ENCODE measurements at regions not wholly inside any gene's neighbourhood (a gene's known extent, or its start where the extent isn't known, plus 50 kb on each side); places are given as distances from the start of the nearest gene placed in this dataset.

DNA sequence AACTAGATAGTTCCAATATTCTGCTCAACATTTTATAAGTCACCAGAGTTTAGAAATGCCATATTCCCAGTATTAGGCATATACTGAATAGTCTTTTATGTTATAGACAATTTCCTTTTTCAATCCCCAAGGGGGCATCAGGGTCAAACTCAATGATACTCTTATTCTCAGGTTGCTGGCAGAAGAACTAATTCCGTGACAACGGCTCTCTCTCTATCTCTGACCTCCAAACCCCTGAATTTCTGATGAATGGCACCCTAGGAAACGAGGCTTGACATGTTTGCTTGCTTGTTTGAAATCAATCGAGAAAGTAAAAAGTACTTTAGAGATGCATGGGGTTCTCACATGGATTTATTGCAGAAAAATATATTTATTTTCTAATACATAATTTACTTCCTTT is 160.1 kb downstream of the CASP12 start:
- TF ChIP-seq POLR2A (IDR thresholded peaks at IDR 0.05) (no peak), POLR2AphosphoS5 (IDR thresholded peaks at IDR 0.05) (no peak)
- TF ChIP-seq, protein P1, sequence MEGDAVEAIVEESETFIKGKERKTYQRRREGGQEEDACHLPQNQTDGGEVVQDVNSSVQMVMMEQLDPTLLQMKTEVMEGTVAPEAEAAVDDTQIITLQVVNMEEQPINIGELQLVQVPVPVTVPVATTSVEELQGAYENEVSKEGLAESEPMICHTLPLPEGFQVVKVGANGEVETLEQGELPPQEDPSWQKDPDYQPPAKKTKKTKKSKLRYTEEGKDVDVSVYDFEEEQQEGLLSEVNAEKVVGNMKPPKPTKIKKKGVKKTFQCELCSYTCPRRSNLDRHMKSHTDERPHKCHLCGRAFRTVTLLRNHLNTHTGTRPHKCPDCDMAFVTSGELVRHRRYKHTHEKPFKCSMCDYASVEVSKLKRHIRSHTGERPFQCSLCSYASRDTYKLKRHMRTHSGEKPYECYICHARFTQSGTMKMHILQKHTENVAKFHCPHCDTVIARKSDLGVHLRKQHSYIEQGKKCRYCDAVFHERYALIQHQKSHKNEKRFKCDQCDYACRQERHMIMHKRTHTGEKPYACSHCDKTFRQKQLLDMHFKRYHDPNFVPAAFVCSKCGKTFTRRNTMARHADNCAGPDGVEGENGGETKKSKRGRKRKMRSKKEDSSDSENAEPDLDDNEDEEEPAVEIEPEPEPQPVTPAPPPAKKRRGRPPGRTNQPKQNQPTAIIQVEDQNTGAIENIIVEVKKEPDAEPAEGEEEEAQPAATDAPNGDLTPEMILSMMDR (IDR thresholded peaks at IDR 0.05 in 8 of 11, conservative IDR thresholded peaks at IDR 0.05 in 3 of 11): no peak
